ENCODE measurements at regions not wholly inside any gene's neighbourhood (a gene's known extent, or its start where the extent isn't known, plus 50 kb on each side); places are given as distances from the start of the nearest gene placed in this dataset.

GRCh38 chr1:182003953-182004586, 57.4 kb downstream of the ZNF648 start:
- TF ChIP-seq, protein P1, sequence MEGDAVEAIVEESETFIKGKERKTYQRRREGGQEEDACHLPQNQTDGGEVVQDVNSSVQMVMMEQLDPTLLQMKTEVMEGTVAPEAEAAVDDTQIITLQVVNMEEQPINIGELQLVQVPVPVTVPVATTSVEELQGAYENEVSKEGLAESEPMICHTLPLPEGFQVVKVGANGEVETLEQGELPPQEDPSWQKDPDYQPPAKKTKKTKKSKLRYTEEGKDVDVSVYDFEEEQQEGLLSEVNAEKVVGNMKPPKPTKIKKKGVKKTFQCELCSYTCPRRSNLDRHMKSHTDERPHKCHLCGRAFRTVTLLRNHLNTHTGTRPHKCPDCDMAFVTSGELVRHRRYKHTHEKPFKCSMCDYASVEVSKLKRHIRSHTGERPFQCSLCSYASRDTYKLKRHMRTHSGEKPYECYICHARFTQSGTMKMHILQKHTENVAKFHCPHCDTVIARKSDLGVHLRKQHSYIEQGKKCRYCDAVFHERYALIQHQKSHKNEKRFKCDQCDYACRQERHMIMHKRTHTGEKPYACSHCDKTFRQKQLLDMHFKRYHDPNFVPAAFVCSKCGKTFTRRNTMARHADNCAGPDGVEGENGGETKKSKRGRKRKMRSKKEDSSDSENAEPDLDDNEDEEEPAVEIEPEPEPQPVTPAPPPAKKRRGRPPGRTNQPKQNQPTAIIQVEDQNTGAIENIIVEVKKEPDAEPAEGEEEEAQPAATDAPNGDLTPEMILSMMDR (IDR thresholded peaks at IDR 0.05; ENCODE audit: low read depth, low read length, missing control alignments): no peak
- in situ Hi-C loops (cut with HindIII; ENCODE audit: low sequenced_read_pairs): no loop called here
- H3K4me3 ChIP-seq (ENCODE audit: low read depth, low read length): no peak overlapping the region
- no peak for DNase-seq (ENCODE audit: low read depth)

- no peak for DNase-seq (ENCODE audit: low read depth)
- in situ Hi-C loops (cut with HindIII; ENCODE audit: low sequenced_read_pairs): no loop called here
- H3K4me3 ChIP-seq (ENCODE audit: low read depth, low read length): no peak overlapping the region
- TF ChIP-seq, protein P1 (IDR thresholded peaks at IDR 0.05; ENCODE audit: low read depth, low read length, missing control alignments): no peak
These were observed 58.3 kb downstream of the ZNF648 start for GRCh38 chr1:182003025-182003725.

DNA sequence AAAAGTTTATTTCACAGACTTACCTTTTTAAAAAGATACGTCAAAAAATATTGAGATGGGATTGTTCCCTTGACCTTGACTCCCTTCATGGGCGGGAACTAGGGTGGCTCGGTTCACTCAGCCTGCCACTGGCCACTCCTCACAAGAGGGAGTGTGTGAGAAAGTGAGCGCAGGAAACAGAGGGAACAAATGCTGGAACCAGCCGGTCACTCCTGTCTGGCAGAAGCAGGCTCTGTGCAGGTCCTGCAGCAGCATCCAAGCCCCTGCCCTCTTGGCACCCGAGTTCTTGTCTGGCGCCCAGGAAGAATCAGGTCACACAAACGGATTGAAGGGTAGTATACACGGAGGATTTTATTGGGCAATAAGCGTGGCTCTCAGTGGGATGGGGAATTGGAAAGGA, 58.9 kb downstream of the ZNF648 start:
- no peak overlapping the region for H3K4me3 ChIP-seq (ENCODE audit: low read depth, low read length)
- no peak for DNase-seq (ENCODE audit: low read depth)
- in situ Hi-C loops (cut with HindIII; ENCODE audit: low sequenced_read_pairs): no loop called here
- TF ChIP-seq, protein P1 (IDR thresholded peaks at IDR 0.05; ENCODE audit: low read depth, low read length, missing control alignments): no peak

GRCh38 chr1:181998858-181999257, 62.7 kb downstream of the ZNF648 start:
- in situ Hi-C loops (cut with HindIII; ENCODE audit: low sequenced_read_pairs): no loop called here
- TF ChIP-seq, protein P1 (IDR thresholded peaks at IDR 0.05; ENCODE audit: low read depth, low read length, missing control alignments): no peak
- no peak overlapping the region for H3K4me3 ChIP-seq (ENCODE audit: low read depth, low read length)
- no peak for DNase-seq (ENCODE audit: low read depth)

DNA sequence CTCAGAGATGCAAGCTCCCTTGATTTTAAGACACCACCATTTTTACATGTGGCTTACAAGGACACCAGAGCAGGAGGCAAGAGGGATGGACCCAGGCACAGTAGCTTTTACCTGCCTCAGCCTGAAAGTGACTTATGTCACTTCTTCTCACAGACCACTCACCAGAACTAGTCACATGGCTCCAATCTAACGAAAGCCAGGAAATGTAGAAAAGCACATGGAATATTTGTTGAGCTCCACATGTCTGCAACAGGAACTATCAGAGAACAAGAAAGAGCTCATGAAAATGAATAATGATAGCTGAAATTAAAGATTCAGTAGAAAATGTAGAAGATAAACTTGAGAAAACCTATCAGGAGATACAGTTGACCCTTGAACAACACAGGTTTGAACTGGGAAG, 69.4 kb downstream of the ZNF648 start:
- H3K4me3 ChIP-seq (ENCODE audit: low read depth, low read length): no peak overlapping the region
- TF ChIP-seq, protein P1 (IDR thresholded peaks at IDR 0.05; ENCODE audit: low read depth, low read length, missing control alignments): no peak
- in situ Hi-C loops (cut with HindIII; ENCODE audit: low sequenced_read_pairs): no loop called here
- no peak for DNase-seq (ENCODE audit: low read depth)

GRCh38 chr1:181990728-181991127, 70.8 kb downstream of the ZNF648 start:
- no peak for DNase-seq (ENCODE audit: low read depth)
- in situ Hi-C loops (cut with HindIII; ENCODE audit: low sequenced_read_pairs): no loop called here
- H3K4me3 ChIP-seq (ENCODE audit: low read depth, low read length): no peak overlapping the region
- TF ChIP-seq, protein P1 (IDR thresholded peaks at IDR 0.05; ENCODE audit: low read depth, low read length, missing control alignments): no peak

Measured in astrocyte of the cerebellum (primary cell).